Activated gamma-delta T cell treated with anti-CD3 and anti-CD28 coated beads, Interleukin-2, amount 50 U/mL, for 16 hours (primary cell): ENCODE measurements at regions not wholly inside any gene's neighbourhood (a gene's known extent, or its start where the extent isn't known, plus 50 kb on each side); places are given as distances from the start of the nearest gene placed in this dataset.

ENCODE experiments used
- DNase-seq: peaks from one replicate; pipeline ENCODE4 v3.0.0-alpha.2; 2020; ENCODE audit warnings: low read depth

- DNase-seq: no peak
Observed at GRCh38 chr10:129328546-129328945, 138.5 kb upstream of the MGMT start.

- no peak for DNase-seq
Observed at GRCh38 chr10:129329385-129330055, 137.5 kb upstream of the MGMT start.

DNA sequence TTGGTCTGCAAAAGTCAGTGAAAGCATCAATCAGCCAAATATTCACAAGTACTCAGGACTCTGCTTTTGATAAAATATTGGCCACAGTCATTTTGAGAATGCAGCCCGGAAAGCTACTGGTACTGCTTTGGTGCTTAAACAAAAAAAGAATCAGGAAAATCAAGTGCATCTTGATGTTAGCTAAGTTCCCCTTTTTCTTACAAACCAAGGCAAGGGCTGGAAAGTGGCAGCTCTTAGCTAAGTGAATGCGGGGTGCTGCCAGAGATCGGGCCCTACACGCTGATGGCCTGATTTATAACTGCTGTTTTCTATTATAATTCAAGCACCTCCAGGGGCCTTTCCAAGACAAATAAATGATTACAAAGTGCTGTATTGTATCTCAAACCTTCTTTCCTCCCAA is 136.8 kb upstream of the MGMT start:
- DNase-seq: no peak

GRCh38 chr10:129331207-129331838 is 135.7 kb upstream of the MGMT start:
- no peak for DNase-seq

DNA sequence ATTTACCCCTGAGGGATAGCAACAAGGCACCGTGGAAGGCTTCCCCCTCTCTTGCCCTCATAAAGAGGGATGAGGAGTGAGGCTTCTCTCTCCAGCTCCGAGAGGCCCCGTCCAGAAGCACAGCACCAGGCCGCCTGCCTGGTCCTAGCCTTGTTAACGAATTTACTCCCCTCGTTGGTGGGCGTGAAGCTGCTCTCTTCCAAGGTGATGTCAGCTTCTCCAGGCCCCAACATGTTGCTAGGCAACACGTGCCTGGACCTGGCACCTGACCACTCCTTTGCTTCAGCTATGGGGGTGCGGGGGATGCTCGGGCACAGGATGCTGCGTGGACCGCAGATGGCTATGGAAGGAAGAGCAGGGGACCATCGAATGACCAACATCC is 135.2 kb upstream of the MGMT start:
- no peak for DNase-seq

- DNase-seq: no peak
Observed at GRCh38 chr10:129332476-129332875, 134.6 kb upstream of the MGMT start.

GRCh38 chr10:129333706-129334105 is 133.3 kb upstream of the MGMT start:
- no peak for DNase-seq

- no peak for DNase-seq
Observed at GRCh38 chr10:129334266-129334665, 132.8 kb upstream of the MGMT start.

GRCh38 chr10:129335396-129335795 is 131.6 kb upstream of the MGMT start:
- no peak for DNase-seq

DNA sequence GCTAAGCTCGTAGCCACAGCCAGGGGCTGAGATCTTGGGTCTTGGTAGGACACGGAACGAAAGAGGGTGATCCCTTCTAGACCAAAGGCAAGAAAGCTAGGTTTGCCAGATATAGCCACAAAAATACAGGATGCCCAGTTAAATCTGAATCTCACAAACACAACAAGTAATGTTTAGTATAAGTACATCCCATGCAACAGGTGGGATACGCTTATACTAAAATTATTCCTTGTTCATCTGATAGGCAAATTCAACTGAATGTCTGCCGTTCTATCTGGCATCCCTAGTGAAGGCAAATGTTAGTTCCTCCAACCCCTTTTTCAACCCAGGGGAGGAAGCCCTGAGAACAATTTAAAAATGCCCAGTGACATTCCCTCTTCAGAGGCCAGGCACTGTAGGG is 131.1 kb upstream of the MGMT start:
- no peak for DNase-seq

DNA sequence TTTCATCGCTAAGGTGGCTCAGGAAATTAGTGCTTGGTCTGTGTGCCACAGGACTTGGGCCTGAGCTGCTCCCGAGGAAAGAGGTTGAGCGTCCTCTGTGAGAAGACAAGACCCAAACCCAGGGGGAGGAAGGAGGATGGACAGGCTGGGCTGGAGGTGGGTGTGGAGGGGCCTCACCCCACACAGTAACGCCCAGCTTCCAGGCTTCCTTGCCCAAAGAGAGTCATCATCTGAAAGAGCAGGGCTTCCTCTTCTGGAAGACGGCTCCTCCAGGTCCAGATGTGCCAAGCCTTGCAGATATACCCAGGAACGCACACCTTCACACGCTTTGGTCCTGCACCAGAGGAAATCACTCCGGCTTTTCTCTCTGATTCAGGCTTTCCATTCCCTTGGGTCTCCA is 127.8 kb upstream of the MGMT start:
- no peak for DNase-seq

- DNase-seq: no peak
Observed at GRCh38 chr10:129339841-129340240, 127.2 kb upstream of the MGMT start.

GRCh38 chr10:129341087-129341486 is 126.0 kb upstream of the MGMT start:
- DNase-seq: no peak

DNA sequence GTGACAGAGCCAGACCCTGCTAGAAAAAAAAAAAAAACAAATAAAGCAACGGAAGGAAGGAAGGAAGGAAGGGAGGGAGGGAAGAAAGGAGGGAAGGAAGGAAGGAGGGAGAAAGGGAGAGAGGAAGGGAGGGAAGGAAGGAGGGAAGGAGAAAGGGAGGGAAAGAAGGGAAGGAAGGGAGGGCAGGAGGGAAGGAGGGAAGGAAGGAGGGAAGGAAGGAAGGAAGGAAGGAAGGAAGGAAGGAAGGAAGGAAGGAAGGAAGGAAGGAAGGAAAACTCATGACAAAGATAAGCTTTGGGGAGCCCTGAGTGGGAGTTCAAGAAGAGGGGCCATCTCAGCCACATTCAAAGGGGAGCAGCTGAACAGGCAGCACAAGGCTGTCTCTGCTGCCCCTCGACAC is 124.7 kb upstream of the MGMT start:
- no peak for DNase-seq

GRCh38 chr10:129343141-129343540 is 123.9 kb upstream of the MGMT start:
- no peak for DNase-seq

DNA sequence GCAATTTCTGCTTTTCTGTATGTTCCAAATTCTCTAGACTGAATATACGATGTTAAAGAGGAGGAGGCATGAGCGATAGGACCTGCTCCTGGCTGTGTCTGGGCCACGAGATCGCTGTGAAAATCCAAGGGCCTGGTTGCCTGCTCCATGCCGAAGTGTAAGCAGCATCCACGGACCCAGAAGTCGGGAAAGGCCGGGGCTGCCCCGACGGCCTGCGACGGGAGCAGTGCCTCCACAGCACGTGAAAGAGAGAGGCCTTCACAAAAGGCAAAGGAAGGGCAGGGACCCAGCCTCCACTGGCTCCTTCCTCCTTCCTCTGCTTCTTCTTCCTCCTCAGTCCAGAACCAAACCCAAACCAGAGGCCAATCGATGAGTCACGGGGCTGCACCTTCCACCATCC is 122.9 kb upstream of the MGMT start:
- no peak for DNase-seq

DNA sequence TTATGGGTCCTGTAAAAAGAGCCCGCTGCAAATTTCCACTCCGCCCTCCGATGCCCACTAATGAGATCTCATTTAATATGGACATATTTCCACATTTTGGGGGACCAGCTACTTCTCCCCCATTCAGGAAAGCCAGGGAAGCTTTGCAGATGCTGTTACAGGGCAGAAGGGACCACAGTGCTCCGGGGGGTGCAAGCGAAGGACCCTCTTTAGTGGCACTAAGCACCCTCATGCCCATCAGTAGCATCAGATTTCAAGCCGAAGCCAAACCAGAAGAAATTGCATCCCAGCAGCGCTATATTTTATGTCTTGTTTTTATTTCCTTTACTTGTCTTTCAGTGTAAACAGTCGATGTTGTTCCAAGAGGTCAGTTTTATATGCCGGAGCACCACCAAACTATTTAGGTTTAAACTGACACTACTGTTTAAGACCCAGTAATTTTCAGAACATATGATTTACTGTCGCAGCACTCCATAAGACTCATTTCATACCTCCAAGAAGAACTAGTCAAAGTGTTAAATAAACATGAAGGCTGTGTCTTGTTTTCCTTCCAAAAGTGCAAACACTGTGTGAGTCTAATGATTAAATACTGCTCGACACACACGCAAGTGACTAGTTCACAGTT is 122.2 kb upstream of the MGMT start:
- DNase-seq: no peak

GRCh38 chr10:129345763-129346162 is 121.3 kb upstream of the MGMT start:
- no peak for DNase-seq

DNA sequence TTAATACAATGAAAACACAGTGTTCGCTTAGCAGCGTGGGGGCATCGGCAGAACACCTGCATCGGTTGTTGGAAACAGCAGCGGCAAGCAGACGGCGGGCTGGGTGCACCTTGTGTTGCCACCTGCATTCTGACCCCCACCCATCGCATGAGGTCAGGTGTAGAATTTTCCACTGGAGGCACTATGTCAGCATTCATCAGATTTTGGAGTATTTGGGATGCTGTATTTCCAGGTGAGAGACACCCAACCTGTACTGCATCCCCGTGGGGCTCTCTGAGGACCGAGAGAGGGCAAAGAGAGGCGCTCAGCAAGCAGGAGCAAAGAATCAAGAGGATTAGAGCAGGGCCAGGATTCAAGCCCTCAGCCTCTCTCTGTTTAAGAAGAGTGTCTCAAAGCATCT is 116.4 kb upstream of the MGMT start:
- no peak for DNase-seq

DNA sequence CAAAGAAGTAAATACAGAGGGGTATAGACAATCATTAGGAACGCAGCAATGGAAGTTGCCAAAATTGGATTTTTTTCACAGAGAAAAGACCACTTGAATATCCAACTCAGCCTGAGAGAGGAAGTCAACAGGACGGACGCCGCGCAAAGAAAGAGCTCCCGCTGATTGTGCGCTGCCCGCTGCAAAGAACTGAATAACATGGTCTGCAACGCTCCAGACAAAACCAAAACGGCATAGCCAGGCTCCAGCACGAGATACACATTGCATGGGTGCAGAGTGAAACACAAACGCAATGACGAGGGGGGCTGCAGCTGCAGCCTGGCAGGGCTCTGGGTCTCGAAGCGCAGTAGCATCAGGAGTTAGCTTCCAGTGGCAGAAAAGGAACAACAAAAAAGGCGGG is 113.9 kb upstream of the MGMT start:
- no peak for DNase-seq

DNA sequence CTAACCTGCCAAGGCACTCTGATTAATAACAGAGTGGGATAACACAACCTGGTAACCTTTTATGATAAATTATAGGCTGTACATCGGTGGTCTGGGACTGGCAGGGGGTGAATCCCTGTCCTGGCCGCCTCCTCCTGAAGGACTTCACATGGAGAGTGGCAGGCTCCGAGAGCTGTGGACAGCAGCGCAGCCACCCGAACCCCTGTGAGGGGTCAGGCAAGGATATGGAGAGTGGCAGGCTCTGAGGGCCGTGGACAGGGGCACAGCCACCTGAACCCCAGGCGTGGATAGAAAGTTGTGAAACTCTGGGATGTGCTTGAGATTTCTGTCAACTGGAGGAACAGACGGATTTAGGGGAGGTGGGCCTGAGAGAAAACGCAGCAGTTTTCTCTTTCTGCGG is 107.0 kb upstream of the MGMT start:
- DNase-seq: no peak

DNA sequence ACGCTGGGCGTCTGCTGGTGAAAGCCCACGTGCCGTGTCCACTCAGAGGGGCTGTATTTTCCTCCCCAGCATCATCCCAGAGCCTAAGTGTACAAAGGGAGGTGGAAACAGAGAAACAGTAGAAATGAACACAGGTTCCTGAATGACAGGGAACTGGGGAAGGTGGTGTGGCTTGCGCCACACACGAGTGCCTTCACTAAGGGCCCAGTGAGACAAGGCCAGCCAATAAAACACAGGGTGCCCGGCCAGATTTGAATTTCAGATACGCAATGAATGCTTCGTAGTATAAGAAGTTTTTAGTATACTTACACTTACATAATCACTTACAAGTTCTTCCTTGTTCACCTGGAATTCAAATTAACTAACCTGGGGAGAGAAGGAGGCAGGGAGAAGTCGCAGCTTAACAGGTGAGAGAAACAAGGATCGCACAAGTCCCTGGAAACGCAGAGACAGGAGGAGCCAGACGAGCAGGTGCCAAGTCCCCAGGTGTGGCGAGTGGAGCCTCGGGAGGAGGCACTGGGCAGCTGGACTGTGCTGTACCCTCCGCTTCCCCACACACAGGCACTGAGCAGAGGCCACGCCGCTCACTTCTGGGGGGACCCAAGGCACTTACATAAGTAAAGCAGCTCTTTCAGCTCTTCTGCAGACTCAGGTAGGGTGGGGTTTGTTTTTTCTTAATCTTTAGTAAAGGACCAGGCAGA is 105.2 kb upstream of the MGMT start:
- no peak for DNase-seq

- DNase-seq: no peak
Observed at GRCh38 chr10:129364949-129365348, 102.1 kb upstream of the MGMT start.
